ENCODE measurements at regions not wholly inside any gene's neighbourhood (a gene's known extent, or its start where the extent isn't known, plus 50 kb on each side); places are given as distances from the start of the nearest gene placed in this dataset.

DNA sequence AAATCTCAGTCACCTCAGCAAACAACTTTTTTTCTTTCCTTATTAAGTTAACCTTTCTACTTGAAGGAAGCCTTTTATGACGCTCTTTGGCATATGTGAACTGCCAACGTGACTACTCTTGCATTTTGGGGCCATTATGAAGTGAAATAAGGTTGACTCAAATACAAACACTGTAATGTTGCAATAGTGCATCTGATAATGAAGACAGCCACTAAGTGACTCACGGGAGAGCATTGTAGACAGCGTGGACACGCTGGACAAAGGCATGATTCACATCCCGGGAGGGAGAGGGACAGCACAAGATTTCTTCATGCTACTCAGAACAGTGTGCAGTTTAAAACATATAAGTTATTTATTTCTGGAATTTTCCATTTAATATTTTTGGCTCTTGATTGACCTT is 560.8 kb downstream of the ETS1 start:
- no peak for TF ChIP-seq POLR2AphosphoS5 (IDR thresholded peaks at IDR 0.05; ENCODE audit: low read depth, low read length)
- no peak for TF ChIP-seq TAF1 (IDR thresholded peaks at IDR 0.05; ENCODE audit: low read depth, low read length)
- TF ChIP-seq POLR2A (IDR thresholded peaks at IDR 0.05; ENCODE audit: low read depth, low read length) = no peak

Measured in GM12891 (cell line).